ENCODE measurements at regions not wholly inside any gene's neighbourhood (a gene's known extent, or its start where the extent isn't known, plus 50 kb on each side); places are given as distances from the start of the nearest gene placed in this dataset.

- no peaks in the 10 kb centered on the region for H3K4me1 ChIP-seq
- H3K4me3 ChIP-seq, result no peak overlapping the region
- 78 to 87% (median 79%) methylated on average over 1 of the region's 1 CpG for WGBS, 3 donors
- H3K36me3 ChIP-seq (ENCODE audit: insufficient read depth in 1 of 2, low read depth in 1 of 2), result no peaks in the 10 kb centered on the region
- peaks cover 7% of the 10 kb centered on the region for H3K9me3 ChIP-seq
- TF ChIP-seq, protein P1, sequence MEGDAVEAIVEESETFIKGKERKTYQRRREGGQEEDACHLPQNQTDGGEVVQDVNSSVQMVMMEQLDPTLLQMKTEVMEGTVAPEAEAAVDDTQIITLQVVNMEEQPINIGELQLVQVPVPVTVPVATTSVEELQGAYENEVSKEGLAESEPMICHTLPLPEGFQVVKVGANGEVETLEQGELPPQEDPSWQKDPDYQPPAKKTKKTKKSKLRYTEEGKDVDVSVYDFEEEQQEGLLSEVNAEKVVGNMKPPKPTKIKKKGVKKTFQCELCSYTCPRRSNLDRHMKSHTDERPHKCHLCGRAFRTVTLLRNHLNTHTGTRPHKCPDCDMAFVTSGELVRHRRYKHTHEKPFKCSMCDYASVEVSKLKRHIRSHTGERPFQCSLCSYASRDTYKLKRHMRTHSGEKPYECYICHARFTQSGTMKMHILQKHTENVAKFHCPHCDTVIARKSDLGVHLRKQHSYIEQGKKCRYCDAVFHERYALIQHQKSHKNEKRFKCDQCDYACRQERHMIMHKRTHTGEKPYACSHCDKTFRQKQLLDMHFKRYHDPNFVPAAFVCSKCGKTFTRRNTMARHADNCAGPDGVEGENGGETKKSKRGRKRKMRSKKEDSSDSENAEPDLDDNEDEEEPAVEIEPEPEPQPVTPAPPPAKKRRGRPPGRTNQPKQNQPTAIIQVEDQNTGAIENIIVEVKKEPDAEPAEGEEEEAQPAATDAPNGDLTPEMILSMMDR (IDR thresholded peaks at IDR 0.05), result no peak
- DNase-seq (no peak), ATAC-seq (no peak)
- no peaks in the 10 kb centered on the region for H3K27me3 ChIP-seq (ENCODE audit: insufficient read depth in 3 of 3, low read length in 2 of 3)
- intact Hi-C loops (cut with DNase I), result no loop called here
- H3K27ac ChIP-seq, result no peak overlapping the region
Measured at GRCh38 chr14:97618917-97619690, 821.9 kb downstream of the VRK1 start.

GRCh38 chr14:97620066-97620465, 822.9 kb downstream of the VRK1 start:
- 54 to 57% (median 54%) methylated on average over 5 of the region's 5 CpGs for WGBS, 3 donors
- intact Hi-C loops (cut with DNase I), result no loop called here
- TF ChIP-seq, protein P1 (IDR thresholded peaks at IDR 0.05), result no peak

DNA sequence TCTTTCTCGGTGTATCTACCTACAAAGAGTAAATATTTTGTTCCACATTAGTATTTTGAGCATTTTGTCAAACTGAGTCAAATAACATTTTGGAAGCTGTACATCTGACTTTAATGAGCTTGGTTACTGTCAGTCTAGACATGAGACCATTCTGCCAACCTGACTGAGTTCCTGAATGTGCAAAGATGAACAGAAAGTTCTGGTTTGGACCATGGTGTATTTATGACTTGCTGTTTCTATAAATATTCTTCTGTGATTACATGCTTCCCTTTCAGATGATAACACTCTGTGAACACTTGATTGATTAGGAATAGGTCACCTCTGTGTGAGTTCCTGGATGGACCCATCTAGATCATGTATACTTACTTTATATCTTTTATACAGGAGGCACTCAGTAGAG, 827.8 kb downstream of the VRK1 start:
- ATAC-seq, result no peak
- intact Hi-C loops (cut with DNase I), result no loop called here
- no peak overlapping the region for H3K4me3 ChIP-seq
- H3K36me3 ChIP-seq (ENCODE audit: insufficient read depth in 1 of 2, low read depth in 1 of 2), result no peaks in the 10 kb centered on the region
- WGBS, 3 donors, result 85 to 97% (median 96%) methylated on average over 1 of the region's 1 CpG
- H3K9me3 ChIP-seq, result no peaks in the 10 kb centered on the region
- no peaks in the 10 kb centered on the region for H3K27me3 ChIP-seq (ENCODE audit: insufficient read depth in 3 of 3, low read length in 2 of 3)
- H3K4me1 ChIP-seq, result no peaks in the 10 kb centered on the region
- no peak overlapping the region for H3K27ac ChIP-seq
- TF ChIP-seq, protein P1 (IDR thresholded peaks at IDR 0.05), result no peak
- no peak for DNase-seq

More at GRCh38 chr14:97620066-97620465, 822.9 kb downstream of the VRK1 start:
- DNase-seq, result no peak
- Histone ChIP-seq H3K4me3 (no peak overlapping the region), H3K27me3 (ENCODE audit: insufficient read depth in 3 of 3, low read length in 2 of 3) (no peaks in the 10 kb centered on the region), H3K36me3 (ENCODE audit: insufficient read depth in 1 of 2, low read depth in 1 of 2) (no peaks in the 10 kb centered on the region), H3K27ac (no peak overlapping the region), H3K9me3 (no peaks in the 10 kb centered on the region), H3K4me1 (no peaks in the 10 kb centered on the region)
- ATAC-seq, result no peak

GRCh38 chr14:97625477-97625876, 828.3 kb downstream of the VRK1 start:
- no peaks in the 10 kb centered on the region for H3K4me1 ChIP-seq
- no peaks in the 10 kb centered on the region for H3K27me3 ChIP-seq (ENCODE audit: insufficient read depth in 3 of 3, low read length in 2 of 3)
- no peaks in the 10 kb centered on the region for H3K9me3 ChIP-seq
- TF ChIP-seq, protein P1 (IDR thresholded peaks at IDR 0.05), result no peak
- WGBS, 3 donors, result 39 to 40% (median 39%) methylated on average over 3 of the region's 3 CpGs
- no peaks in the 10 kb centered on the region for H3K36me3 ChIP-seq (ENCODE audit: insufficient read depth in 1 of 2, low read depth in 1 of 2)
- H3K27ac ChIP-seq, result no peak overlapping the region
- DNase-seq, result no peak
- ATAC-seq, result no peak
- intact Hi-C loops (cut with DNase I), result no loop called here
- no peak overlapping the region for H3K4me3 ChIP-seq

- TF ChIP-seq, protein P1 (IDR thresholded peaks at IDR 0.05), result no peak
- no peak overlapping the region for H3K27ac ChIP-seq
Measured at GRCh38 chr14:97626088-97626487, 828.9 kb downstream of the VRK1 start.

More at GRCh38 chr14:97626088-97626487, 828.9 kb downstream of the VRK1 start:
- intact Hi-C loops (cut with DNase I), result no loop called here
- DNase-seq (no peak), ATAC-seq (no peak)
- Histone ChIP-seq H3K36me3 (ENCODE audit: insufficient read depth in 1 of 2, low read depth in 1 of 2) (no peaks in the 10 kb centered on the region), H3K4me1 (no peaks in the 10 kb centered on the region), H3K4me3 (no peak overlapping the region), H3K27me3 (ENCODE audit: insufficient read depth in 3 of 3, low read length in 2 of 3) (no peaks in the 10 kb centered on the region), H3K9me3 (no peaks in the 10 kb centered on the region)
- WGBS, 3 donors, result 10 to 26% (median 17%) methylated on average over 4 of the region's 4 CpGs

Measured in psoas muscle (tissue), 7 donors.